KMS-11 (cell line): ENCODE measurements at regions not wholly inside any gene's neighbourhood (a gene's known extent, or its start where the extent isn't known, plus 50 kb on each side); places are given as distances from the start of the nearest gene placed in this dataset.

ENCODE experiments used
- H2AFZ ChIP-seq: fragments of 200-600 bp; sonication (generic); 2 replicates; pipeline ENCODE4 v1.6.1; 2016; ENCODE audit warnings: antibody characterized with exemption, mixed run types, low read depth
- H3K27ac ChIP-seq: fragments of 200-600 bp; sonication (generic); 2 replicates; pipeline ENCODE4 v1.6.1; 2016; ENCODE audit warnings: mild to moderate bottlenecking, mixed run types
- H3K27me3 ChIP-seq: fragments of 200-600 bp; sonication (generic); 2 replicates; pipeline ENCODE4 v1.6.1; 2017; ENCODE audit warnings: mild to moderate bottlenecking, low read depth, mixed run types, moderate library complexity; ENCODE audit not compliant: insufficient read depth
- H3K36me3 ChIP-seq: fragments of 200-600 bp; sonication (generic); 2 replicates; pipeline ENCODE4 v1.6.1; 2017; ENCODE audit warnings: mild to moderate bottlenecking, mixed run types; ENCODE audit not compliant: insufficient read depth
- H3K4me1 ChIP-seq: fragments of 200-600 bp; sonication (generic); 2 replicates; pipeline ENCODE4 v1.6.1; 2016; ENCODE audit warnings: mild to moderate bottlenecking, low read depth, mixed run types; ENCODE audit not compliant: poor library complexity, severe bottlenecking
- H3K4me2 ChIP-seq: fragments of 200-600 bp; sonication (generic); 2 replicates; pipeline ENCODE4 v1.7.0; 2016; ENCODE audit warnings: mild to moderate bottlenecking, mixed run types
- H3K4me3 ChIP-seq: fragments of 200-600 bp; sonication (generic); IDR thresholded peaks from 2 replicates; pipeline ENCODE4 v1.6.1; 2017; ENCODE audit warnings: low read depth, low read length, mixed read lengths; ENCODE audit not compliant: insufficient read depth
- H3K79me2 ChIP-seq: fragments of 200-600 bp; sonication (generic); 2 replicates; pipeline ENCODE4 v1.6.1; 2016; ENCODE audit warnings: low read depth, mixed run types; ENCODE audit not compliant: insufficient read depth
- H3K9ac ChIP-seq: fragments of 200-600 bp; sonication (generic); 2 replicates; pipeline ENCODE4 v1.6.1; 2016; ENCODE audit warnings: mild to moderate bottlenecking, mixed run types
- H4K20me1 ChIP-seq: fragments of 200-600 bp; sonication (generic); 2 replicates; pipeline ENCODE4 v1.6.1; 2016; ENCODE audit warnings: mild to moderate bottlenecking, mixed run types; ENCODE audit not compliant: insufficient read depth
- CTCF ChIP-seq: fragments of 200-600 bp; sonication (generic); conservative IDR thresholded peaks from 2 replicates; pipeline ENCODE4 v1.6.1; 2017; ENCODE audit warnings: low read depth, mild to moderate bottlenecking, antibody characterized with exemption, low read length, moderate library complexity, mixed read lengths

GRCh38 chr6:94414041-94414440 lies 994.7 kb upstream of the EPHA7 start:
- Histone ChIP-seq H3K4me2 (no peak overlapping the region), H3K36me3 (no peaks in the 10 kb centered on the region), H3K79me2 (no peaks in the 10 kb centered on the region), H2AFZ (no peak overlapping the region), H3K27me3 (no peaks in the 10 kb centered on the region), H3K27ac (no peak overlapping the region), H3K9ac (no peak overlapping the region), H3K4me3 (no peak overlapping the region), H4K20me1 (no peaks in the 10 kb centered on the region), H3K4me1 (no peaks in the 10 kb centered on the region)
- no peak for TF ChIP-seq CTCF

- TF ChIP-seq CTCF, result no peak
- Histone ChIP-seq H3K27me3 (no peaks in the 10 kb centered on the region), H2AFZ (no peak overlapping the region), H3K27ac (no peak overlapping the region), H3K79me2 (no peaks in the 10 kb centered on the region), H3K4me3 (no peak overlapping the region), H3K4me2 (no peak overlapping the region), H3K36me3 (no peaks in the 10 kb centered on the region), H3K9ac (no peak overlapping the region), H4K20me1 (no peaks in the 10 kb centered on the region), H3K4me1 (no peaks in the 10 kb centered on the region)
Measured at GRCh38 chr6:94401311-94401710, 982.0 kb upstream of the EPHA7 start.

GRCh38 chr6:94394822-94395221 lies 975.5 kb upstream of the EPHA7 start:
- Histone ChIP-seq H3K4me3 (no peak overlapping the region), H2AFZ (no peak overlapping the region), H3K9ac (no peak overlapping the region)

GRCh38 chr6:94389218-94389617 lies 969.9 kb upstream of the EPHA7 start:
- no peaks in the 10 kb centered on the region for H3K27me3 ChIP-seq
- H3K27ac ChIP-seq, result no peak overlapping the region
- no peaks in the 10 kb centered on the region for H3K36me3 ChIP-seq
- no peak overlapping the region for H3K4me3 ChIP-seq
- no peak overlapping the region for H2AFZ ChIP-seq
- H3K79me2 ChIP-seq, result no peaks in the 10 kb centered on the region
- H3K9ac ChIP-seq, result no peak overlapping the region
- H3K4me1 ChIP-seq, result no peaks in the 10 kb centered on the region
- no peaks in the 10 kb centered on the region for H4K20me1 ChIP-seq
- TF ChIP-seq CTCF, result no peak
- H3K4me2 ChIP-seq, result no peak overlapping the region

More at GRCh38 chr6:94394822-94395221, 975.5 kb upstream of the EPHA7 start:
- H3K27me3 ChIP-seq, result no peaks in the 10 kb centered on the region
- TF ChIP-seq CTCF, result no peak
- H4K20me1 ChIP-seq, result no peaks in the 10 kb centered on the region
- H3K79me2 ChIP-seq, result no peaks in the 10 kb centered on the region
- no peaks in the 10 kb centered on the region for H3K36me3 ChIP-seq
- no peak overlapping the region for H3K27ac ChIP-seq
- H3K4me2 ChIP-seq, result no peak overlapping the region
- H3K4me1 ChIP-seq, result no peaks in the 10 kb centered on the region

DNA sequence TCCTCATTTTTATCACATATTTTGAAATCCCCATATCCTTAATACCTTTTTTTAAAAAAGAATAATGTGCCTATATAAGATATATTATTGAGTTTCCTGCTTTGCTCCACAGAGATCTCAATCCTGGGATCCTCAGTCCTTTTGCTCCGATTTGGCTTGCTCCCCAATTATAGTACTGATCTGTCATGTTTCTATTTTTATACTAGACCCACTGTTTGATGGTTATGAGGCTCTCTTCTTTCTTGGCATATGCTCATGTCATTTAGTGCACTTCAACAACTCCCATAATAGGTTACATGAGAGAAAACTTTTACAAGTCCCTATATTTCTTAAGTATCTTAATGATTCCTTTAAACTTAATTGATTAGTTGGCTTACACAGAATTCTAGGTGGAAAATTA lies 958.5 kb upstream of the EPHA7 start:
- TF ChIP-seq CTCF, result no peak
- H3K79me2 ChIP-seq, result no peaks in the 10 kb centered on the region
- H3K27ac ChIP-seq, result no peak overlapping the region

More for the DNA sequence above, 958.5 kb upstream of the EPHA7 start:
- Histone ChIP-seq H4K20me1 (no peaks in the 10 kb centered on the region), H3K27me3 (no peaks in the 10 kb centered on the region), H2AFZ (no peak overlapping the region), H3K4me2 (no peak overlapping the region), H3K4me3 (no peak overlapping the region), H3K9ac (no peak overlapping the region), H3K36me3 (no peaks in the 10 kb centered on the region), H3K4me1 (no peaks in the 10 kb centered on the region)
